BE2C (cell line): ENCODE measurements at regions not wholly inside any gene's neighbourhood (a gene's known extent, or its start where the extent isn't known, plus 50 kb on each side); places are given as distances from the start of the nearest gene placed in this dataset.
"Not testable (repeated sequence)": the region's sequence is repeated elsewhere in the genome, so short reads cannot be mapped to it uniquely, and the experiment has no call there.

Experiments used
- DNase-seq: peaks from one replicate; pipeline ENCODE4 v3.0.0-alpha.2; 2020
- H3K27me3 ChIP-seq: fragments of 250-450 bp; sonication (Bioruptor Pico); 2 replicates; pipeline ENCODE4 v1.5.1; 2020; ENCODE audit warnings: mild to moderate bottlenecking
- H3K36me3 ChIP-seq: fragments of 250-450 bp; sonication (Bioruptor Pico); 2 replicates; pipeline ENCODE4 v1.5.1; 2020; ENCODE audit warnings: mild to moderate bottlenecking
- H3K4me1 ChIP-seq: fragments of 250-450 bp; sonication (Bioruptor Pico); 2 replicates; pipeline ENCODE4 v1.5.1; 2020
- H3K4me3 ChIP-seq: 2 replicates; pipeline ENCODE4 v1.5.1; 2011; ENCODE audit warnings: low read depth, low read length
- H3K9me3 ChIP-seq: fragments of 250-450 bp; sonication (Bioruptor Pico); 2 replicates; pipeline ENCODE4 v1.5.1; 2020

GRCh38 chr3:195669310-195669709 lies 51.5 kb upstream of the MUC20 start:
- not testable (repeated sequence) for H3K9me3 ChIP-seq

GRCh38 chr3:195668131-195668766 lies 52.5 kb upstream of the MUC20 start:
- not testable (repeated sequence) for H3K4me1 ChIP-seq, DNase-seq, H3K27me3 ChIP-seq, H3K36me3 ChIP-seq, H3K9me3 ChIP-seq, H3K4me3 ChIP-seq

More at GRCh38 chr3:195669310-195669709, 51.5 kb upstream of the MUC20 start:
- DNase-seq, H3K36me3 ChIP-seq, H3K4me3 ChIP-seq, H3K27me3 ChIP-seq, H3K4me1 ChIP-seq: not testable (repeated sequence)

GRCh38 chr3:195665311-195665710 lies 55.5 kb upstream of the MUC20 start:
- H3K27me3 ChIP-seq, H3K4me1 ChIP-seq, H3K36me3 ChIP-seq, DNase-seq, H3K9me3 ChIP-seq, H3K4me3 ChIP-seq: not testable (repeated sequence)

GRCh38 chr3:195664131-195664530 lies 56.6 kb upstream of the MUC20 start:
- H3K36me3 ChIP-seq, DNase-seq, H3K27me3 ChIP-seq, H3K9me3 ChIP-seq, H3K4me3 ChIP-seq, H3K4me1 ChIP-seq: not testable (repeated sequence)

- peak overlapping the region; percentile 43 for H3K4me3 ChIP-seq
- DNase-seq, H3K4me1 ChIP-seq, H3K9me3 ChIP-seq, H3K27me3 ChIP-seq, H3K36me3 ChIP-seq: not testable (repeated sequence)
Observed at GRCh38 chr3:195659136-195659533, 61.6 kb upstream of the MUC20 start.

GRCh38 chr3:195658381-195659135 lies 62.2 kb upstream of the MUC20 start:
- H3K9me3 ChIP-seq, H3K4me1 ChIP-seq, H3K27me3 ChIP-seq, H3K36me3 ChIP-seq, DNase-seq: not testable (repeated sequence)
- H3K4me3 ChIP-seq, result peak overlapping the region; percentile 43

GRCh38 chr3:195657475-195658372 lies 63.1 kb upstream of the MUC20 start:
- H3K4me3 ChIP-seq, result peak overlapping the region; percentile 59
- not testable (repeated sequence) for H3K36me3 ChIP-seq, H3K27me3 ChIP-seq, H3K9me3 ChIP-seq, H3K4me1 ChIP-seq
- DNase-seq, result peak; percentile 82

GRCh38 chr3:195656091-195656490 lies 64.7 kb upstream of the MUC20 start:
- H3K27me3 ChIP-seq, H3K9me3 ChIP-seq, H3K4me1 ChIP-seq, H3K36me3 ChIP-seq, DNase-seq, H3K4me3 ChIP-seq: not testable (repeated sequence)

- not testable (repeated sequence) for DNase-seq, H3K27me3 ChIP-seq, H3K9me3 ChIP-seq, H3K4me1 ChIP-seq, H3K4me3 ChIP-seq, H3K36me3 ChIP-seq
Observed at GRCh38 chr3:195654746-195655145, 66.0 kb upstream of the MUC20 start.

- not testable (repeated sequence) for H3K27me3 ChIP-seq, H3K4me1 ChIP-seq, H3K36me3 ChIP-seq, H3K9me3 ChIP-seq, H3K4me3 ChIP-seq, DNase-seq
Observed at GRCh38 chr3:195654138-195654537, 66.6 kb upstream of the MUC20 start.

- H3K4me1 ChIP-seq, H3K36me3 ChIP-seq, H3K4me3 ChIP-seq, H3K9me3 ChIP-seq, H3K27me3 ChIP-seq: not testable (repeated sequence)
- DNase-seq, result peak; percentile 26
Observed at GRCh38 chr3:195653641-195654040, 67.1 kb upstream of the MUC20 start.

- H3K9me3 ChIP-seq, DNase-seq, H3K36me3 ChIP-seq, H3K4me3 ChIP-seq, H3K27me3 ChIP-seq, H3K4me1 ChIP-seq: not testable (repeated sequence)
Observed at GRCh38 chr3:195647912-195648702, 64.4 kb upstream of the APOD start.

GRCh38 chr3:195645872-195646271 lies 62.1 kb upstream of the APOD start:
- DNase-seq, H3K9me3 ChIP-seq, H3K4me3 ChIP-seq, H3K36me3 ChIP-seq, H3K4me1 ChIP-seq, H3K27me3 ChIP-seq: not testable (repeated sequence)

- H3K4me1 ChIP-seq, DNase-seq, H3K36me3 ChIP-seq, H3K9me3 ChIP-seq, H3K4me3 ChIP-seq, H3K27me3 ChIP-seq: not testable (repeated sequence)
Observed at GRCh38 chr3:195643245-195643644, 59.5 kb upstream of the APOD start.

GRCh38 chr3:195642311-195642710 lies 58.6 kb upstream of the APOD start:
- H3K9me3 ChIP-seq, H3K36me3 ChIP-seq, H3K4me3 ChIP-seq, H3K27me3 ChIP-seq, DNase-seq, H3K4me1 ChIP-seq: not testable (repeated sequence)
